SK-N-SH (cell line): ENCODE measurements at regions not wholly inside any gene's neighbourhood (a gene's known extent, or its start where the extent isn't known, plus 50 kb on each side); places are given as distances from the start of the nearest gene placed in this dataset.

Experiments
- CTCF ChIA-PET: fragments of 300-600, 350-600 bp; formaldehyde crosslinking; extraction: SDS; loops from one replicate; lab custom pipeline; 2021; lab: Yijun Ruan, JAX
- POLR2A ChIA-PET: fragments of 350-600 bp; sonication (Branson Sonifier 250); formaldehyde crosslinking; extraction: SDS; loops from one replicate; lab custom pipeline; 2020; ENCODE audit warnings: antibody characterized with exemption, inconsistent platforms; lab: Yijun Ruan, JAX
- DNase-seq: peaks from one replicate; pipeline ENCODE4 v3.0.0; 2012
- H2AFZ ChIP-seq: fragments of 200-600 bp; sonication (generic); 2 replicates; pipeline ENCODE4 v1.8.1; 2016; ENCODE audit warnings: antibody characterized with exemption, mild to moderate bottlenecking, low read depth
- H3F3A ChIP-seq: fragments of 200-600 bp; sonication (generic); replicated peaks from 2 replicates; pipeline ENCODE3; 2016; ENCODE audit warnings: antibody characterized with exemption, mild to moderate bottlenecking; ENCODE audit not compliant: insufficient read depth
- H3K27ac ChIP-seq, 2 experiments: fragments of 200-500 bp in 1 of 2; fragments of 200-600 bp in 1 of 2; sonication (Bioruptor generic) in 1 of 2; sonication (generic), shearing (Covaris generic) in 1 of 2; 2 replicates each; pipeline versions ENCODE4 v1.5.1 to v1.6.1; 2014 to 2016; ENCODE audit warnings: low read depth in 2 of 2, inconsistent platforms in 1 of 2, low read length in 1 of 2, mild to moderate bottlenecking in 1 of 2, mixed read lengths in 1 of 2
- H3K27me3 ChIP-seq: fragments of 200-600 bp; sonication (generic), shearing (Covaris generic); 2 replicates; pipeline ENCODE4 v1.6.1; 2016; ENCODE audit warnings: mixed run types; ENCODE audit not compliant: insufficient read depth
- H3K36me3 ChIP-seq, 2 experiments: fragments of 200-500 bp in 1 of 2; fragments of 200-600 bp in 1 of 2; sonication (Bioruptor generic) in 1 of 2; sonication (generic) in 1 of 2; replicated peaks in 1 of 2; 2 replicates each; pipeline versions ENCODE3 to v1.5.1; 2014 to 2016; ENCODE audit warnings: low read length in 1 of 2, mild to moderate bottlenecking in 1 of 2; ENCODE audit not compliant: insufficient read depth in 2 of 2, control insufficient read depth in 1 of 2
- H3K4me1 ChIP-seq, 2 experiments: fragments of 200-500 bp in 1 of 2; fragments of 200-600 bp in 1 of 2; sonication (Bioruptor generic) in 1 of 2; sonication (generic), shearing (Covaris generic) in 1 of 2; 2 replicates each; pipeline versions ENCODE4 v1.5.1 to v1.6.1; 2014 to 2016; ENCODE audit warnings: low read depth in 1 of 2, low read length in 1 of 2, mixed run types in 1 of 2; ENCODE audit not compliant: insufficient read depth in 2 of 2, control insufficient read depth in 1 of 2
- H3K4me2 ChIP-seq: fragments of 200-600 bp; sonication (generic), shearing (Covaris generic); 2 replicates; pipeline ENCODE4 v1.6.1; 2017; ENCODE audit warnings: mixed run types
- H3K4me3 ChIP-seq, 2 experiments: fragments of 200-500 bp in 1 of 2; fragments of 200-600 bp in 1 of 2; sonication (Bioruptor generic) in 1 of 2; sonication (generic), shearing (Covaris generic) in 1 of 2; 2 replicates each; pipeline versions ENCODE4 v1.5.1 to v1.8.1; 2014 to 2016; ENCODE audit warnings: low read depth in 2 of 2, inconsistent platforms in 1 of 2, low read length in 1 of 2, mild to moderate bottlenecking in 1 of 2, mixed read lengths in 1 of 2, moderate library complexity in 1 of 2
- H3K79me2 ChIP-seq: fragments of 200-600 bp; sonication (generic); 2 replicates; pipeline ENCODE4 v1.8.1; 2017; ENCODE audit warnings: mild to moderate bottlenecking; ENCODE audit not compliant: insufficient read depth
- H3K9ac ChIP-seq: fragments of 200-600 bp; sonication (generic); 2 replicates; pipeline ENCODE4 v1.6.1; 2017; ENCODE audit warnings: mixed run types
- H3K9me2 ChIP-seq: fragments of 200-600 bp; sonication (generic); 2 replicates; pipeline ENCODE4 v1.6.1; 2017; ENCODE audit warnings: mixed run types
- H3K9me3 ChIP-seq: fragments of 200-600 bp; sonication (generic); 2 replicates; pipeline ENCODE4 v1.6.1; 2017; ENCODE audit warnings: mixed run types, mild to moderate bottlenecking, moderate library complexity
- H4K20me1 ChIP-seq: fragments of 200-600 bp; sonication (generic); 2 replicates; pipeline ENCODE4 v1.6.1; 2017; ENCODE audit warnings: mild to moderate bottlenecking, mixed run types; ENCODE audit not compliant: insufficient read depth
- CTCF ChIP-seq: fragments of 200-600 bp; sonication (generic); IDR thresholded peaks from 2 replicates; pipeline ENCODE4 v1.6.1; 2017; ENCODE audit warnings: antibody characterized with exemption, mild to moderate bottlenecking, moderate library complexity
- EZH2phosphoT487 ChIP-seq: fragments of 200-600 bp; sonication (generic); IDR thresholded peaks from 2 replicates; pipeline ENCODE4 v1.6.1; 2017; ENCODE audit warnings: low read depth, mixed run types, mild to moderate bottlenecking, antibody characterized with exemption, moderate library complexity, borderline replicate concordance
- FOXJ3 ChIP-seq: sonication (generic); formaldehyde crosslinking; IDR thresholded peaks from 2 replicates; pipeline ENCODE4 v1.5.1; 2020; ENCODE audit warnings: mild to moderate bottlenecking, missing genetic modification reagents
- FOXM1 ChIP-seq: IDR thresholded peaks from 2 replicates; pipeline ENCODE4 v1.4.0; 2012; ENCODE audit warnings: low read depth, mild to moderate bottlenecking
- GABPA ChIP-seq: IDR thresholded peaks from 2 replicates; pipeline ENCODE4 v1.4.0; 2012; ENCODE audit warnings: low read depth, mild to moderate bottlenecking
- GATA2 ChIP-seq: sonication (generic); formaldehyde crosslinking; IDR thresholded peaks from 2 replicates; pipeline ENCODE4 v1.5.0; 2020; ENCODE audit warnings: mild to moderate bottlenecking, missing genetic modification reagents
- MAX ChIP-seq: IDR thresholded peaks from 2 replicates; pipeline ENCODE4 v1.4.0; 2012; ENCODE audit warnings: low read depth
- NFIC ChIP-seq: IDR thresholded peaks from 2 replicates; pipeline ENCODE4 v1.4.0; 2012; ENCODE audit warnings: borderline replicate concordance
- POLR2AphosphoS5 ChIP-seq: IDR thresholded peaks from 2 replicates; pipeline ENCODE4 v1.6.1; 2012; ENCODE audit warnings: low read depth, low read length
- RAD21 ChIP-seq: IDR thresholded peaks from 2 replicates; pipeline ENCODE4 v1.6.1; 2012; ENCODE audit warnings: mild to moderate bottlenecking, low read length
- SIN3A ChIP-seq: IDR thresholded peaks from 2 replicates; pipeline ENCODE4 v1.6.1; 2012; ENCODE audit warnings: low read depth, mild to moderate bottlenecking, low read length, moderate library complexity, borderline replicate concordance
- TAF1 ChIP-seq: IDR thresholded peaks from 2 replicates; pipeline ENCODE4 v1.6.1; 2012; ENCODE audit warnings: low read depth, mild to moderate bottlenecking, low read length, moderate library complexity, borderline replicate concordance
- USF2 ChIP-seq: fragments of 150-350 bp; IDR thresholded peaks from 2 replicates; pipeline ENCODE4 v1.6.1; 2017; ENCODE audit warnings: antibody characterized with exemption, low read length, low read depth, borderline replicate concordance
- ZBTB33 ChIP-seq: IDR thresholded peaks from 2 replicates; pipeline ENCODE4 v1.4.0; 2012; ENCODE audit warnings: low read depth, borderline replicate concordance
- WGBS: methylation state at CpG from one replicate; pipeline ENCODE4 v1.1.6; 2017; ENCODE audit warnings: low lambda C conversion rate; 5-methylcytosine and 5-hydroxymethylcytosine counted together

GRCh38 chr18:67935638-67936037 is 419.1 kb upstream of the DSEL start:
- Histone ChIP-seq H3K9me2 (no peaks in the 10 kb centered on the region), H3K4me2 (no peak overlapping the region), H3F3A (peaks cover 8% of the 10 kb centered on the region), H3K27ac (no peak overlapping the region), H4K20me1 (no peaks in the 10 kb centered on the region), H3K4me1 (peaks cover 0 to 5% of the 10 kb centered on the region in 2 experiments; a peak in 1 of 4 replicates), H3K4me3 (no peak overlapping the region), H3K36me3 (no peaks in the 10 kb centered on the region), H2AFZ (no peak overlapping the region), H3K27me3 (no peaks in the 10 kb centered on the region), H3K79me2 (no peaks in the 10 kb centered on the region), H3K9ac (no peak overlapping the region), H3K9me3 (no peaks in the 10 kb centered on the region)
- ChIA-PET CTCF (no interaction called here), POLR2A (no interaction called here)
- TF ChIP-seq SIN3A (no peak), POLR2AphosphoS5 (no peak), FOXM1 (no peak), GABPA (no peak), TAF1 (no peak), MAX (no peak), FOXJ3 (no peak), NFIC (no peak), USF2 (no peak), GATA2 (CRISPR knock-in tag) (no peak), RAD21 (no peak), CTCF (no peak), EZH2phosphoT487 (no peak), ZBTB33 (no peak)
- WGBS, result 89% methylated on average over 3 of the region's 3 CpGs
- DNase-seq, result no peak
